IMR-90 (cell line): ENCODE measurements at regions not wholly inside any gene's neighbourhood (a gene's known extent, or its start where the extent isn't known, plus 50 kb on each side); places are given as distances from the start of the nearest gene placed in this dataset.

Experiments used
- BHLHE40 ChIP-seq: fragments of 150-350 bp; IDR thresholded peaks from 2 replicates; pipeline ENCODE4 v1.6.1; 2016; ENCODE audit warnings: mild to moderate bottlenecking, low read depth, low read length
- CEBPB ChIP-seq: IDR thresholded peaks from 2 replicates; pipeline ENCODE4 v1.6.1; 2012; ENCODE audit warnings: low read depth, low read length, improper control_type of control experiment
- CHD1 ChIP-seq: IDR thresholded peaks from 2 replicates; pipeline ENCODE4 v1.6.1; 2012; ENCODE audit warnings: low read depth, low read length, improper control_type of control experiment
- FOS ChIP-seq: fragments of 150-350 bp; IDR thresholded peaks from 2 replicates; pipeline ENCODE4 v1.6.1; 2016; ENCODE audit warnings: low read depth, low read length
- POLR2A ChIP-seq: IDR thresholded peaks from 2 replicates; pipeline ENCODE4 v1.6.1; 2012; ENCODE audit warnings: mild to moderate bottlenecking, low read depth, low read length
- RAD21 ChIP-seq: IDR thresholded peaks from 2 replicates; pipeline ENCODE4 v1.6.1; 2012; ENCODE audit warnings: low read length, improper control_type of control experiment
- SMC3 ChIP-seq: fragments of 150-350 bp; IDR thresholded peaks from 2 replicates; pipeline ENCODE4 v1.6.1; 2016; ENCODE audit warnings: low read depth, mild to moderate bottlenecking, antibody characterized with exemption, low read length, moderate library complexity
- TF ChIP-seq, protein P1 (sequence below): conservative IDR thresholded peaks from 2 replicates; pipeline ENCODE4 v1.5.1; 2012; ENCODE audit warnings: mild to moderate bottlenecking, low read depth, low read length, improper control_type of control experiment
- TF ChIP-seq, protein P2 (sequence below): fragments of 150-350 bp; IDR thresholded peaks from 2 replicates; pipeline ENCODE4 v1.6.1; 2017; ENCODE audit warnings: mild to moderate bottlenecking, antibody characterized with exemption, low read length, low read depth

DNA sequence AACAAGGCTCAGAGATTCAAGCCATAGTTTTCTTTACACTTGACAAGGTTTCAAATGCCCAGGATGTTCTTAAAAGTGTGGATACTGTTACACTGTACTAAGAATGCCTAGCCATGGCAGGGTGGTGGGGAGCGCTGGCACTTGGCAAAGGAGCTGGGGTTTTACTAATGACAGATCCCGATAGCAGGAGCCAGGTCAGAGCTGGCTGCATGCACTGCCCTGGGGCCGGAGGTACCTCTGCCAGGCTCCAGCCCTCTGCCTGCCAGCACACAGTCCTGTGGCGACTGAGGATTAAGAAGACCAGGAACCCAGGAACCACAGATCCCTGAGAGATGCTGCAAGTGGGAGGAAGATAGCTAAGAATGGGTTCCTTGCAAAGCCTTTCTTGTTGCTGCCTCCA is 260.3 kb downstream of the ALDH8A1 start:
- TF ChIP-seq, protein P1, sequence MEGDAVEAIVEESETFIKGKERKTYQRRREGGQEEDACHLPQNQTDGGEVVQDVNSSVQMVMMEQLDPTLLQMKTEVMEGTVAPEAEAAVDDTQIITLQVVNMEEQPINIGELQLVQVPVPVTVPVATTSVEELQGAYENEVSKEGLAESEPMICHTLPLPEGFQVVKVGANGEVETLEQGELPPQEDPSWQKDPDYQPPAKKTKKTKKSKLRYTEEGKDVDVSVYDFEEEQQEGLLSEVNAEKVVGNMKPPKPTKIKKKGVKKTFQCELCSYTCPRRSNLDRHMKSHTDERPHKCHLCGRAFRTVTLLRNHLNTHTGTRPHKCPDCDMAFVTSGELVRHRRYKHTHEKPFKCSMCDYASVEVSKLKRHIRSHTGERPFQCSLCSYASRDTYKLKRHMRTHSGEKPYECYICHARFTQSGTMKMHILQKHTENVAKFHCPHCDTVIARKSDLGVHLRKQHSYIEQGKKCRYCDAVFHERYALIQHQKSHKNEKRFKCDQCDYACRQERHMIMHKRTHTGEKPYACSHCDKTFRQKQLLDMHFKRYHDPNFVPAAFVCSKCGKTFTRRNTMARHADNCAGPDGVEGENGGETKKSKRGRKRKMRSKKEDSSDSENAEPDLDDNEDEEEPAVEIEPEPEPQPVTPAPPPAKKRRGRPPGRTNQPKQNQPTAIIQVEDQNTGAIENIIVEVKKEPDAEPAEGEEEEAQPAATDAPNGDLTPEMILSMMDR, result no peak
- TF ChIP-seq POLR2A (no peak), SMC3 (no peak), RAD21 (no peak), FOS (no peak), BHLHE40 (no peak), CHD1 (no peak), CEBPB (no peak)
- TF ChIP-seq, protein P2, sequence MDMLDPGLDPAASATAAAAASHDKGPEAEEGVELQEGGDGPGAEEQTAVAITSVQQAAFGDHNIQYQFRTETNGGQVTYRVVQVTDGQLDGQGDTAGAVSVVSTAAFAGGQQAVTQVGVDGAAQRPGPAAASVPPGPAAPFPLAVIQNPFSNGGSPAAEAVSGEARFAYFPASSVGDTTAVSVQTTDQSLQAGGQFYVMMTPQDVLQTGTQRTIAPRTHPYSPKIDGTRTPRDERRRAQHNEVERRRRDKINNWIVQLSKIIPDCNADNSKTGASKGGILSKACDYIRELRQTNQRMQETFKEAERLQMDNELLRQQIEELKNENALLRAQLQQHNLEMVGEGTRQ, result no peak
